ENCODE measurements at regions not wholly inside any gene's neighbourhood (a gene's known extent, or its start where the extent isn't known, plus 50 kb on each side); places are given as distances from the start of the nearest gene placed in this dataset.

DNA sequence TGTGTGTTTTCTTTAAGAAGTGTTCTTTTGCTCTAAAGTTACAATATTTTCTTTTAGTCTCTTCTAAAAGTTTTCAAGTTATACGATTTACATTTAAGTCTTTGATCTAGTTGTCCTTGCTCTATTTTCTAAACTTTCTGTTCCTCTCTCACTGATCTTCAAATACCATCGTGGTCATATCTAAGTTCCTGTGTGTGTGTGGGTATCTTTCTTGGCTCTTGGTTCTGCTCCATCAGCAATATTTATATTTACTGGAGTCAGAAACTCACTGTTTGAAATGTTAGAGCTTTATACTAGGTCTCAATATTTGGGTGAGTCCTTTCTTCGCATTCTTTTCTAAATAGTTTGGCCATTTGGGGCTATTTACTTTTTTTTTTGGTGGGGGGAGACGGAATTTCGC, 77.3 kb downstream of the COPS8 start:
- TF ChIP-seq, protein P1, sequence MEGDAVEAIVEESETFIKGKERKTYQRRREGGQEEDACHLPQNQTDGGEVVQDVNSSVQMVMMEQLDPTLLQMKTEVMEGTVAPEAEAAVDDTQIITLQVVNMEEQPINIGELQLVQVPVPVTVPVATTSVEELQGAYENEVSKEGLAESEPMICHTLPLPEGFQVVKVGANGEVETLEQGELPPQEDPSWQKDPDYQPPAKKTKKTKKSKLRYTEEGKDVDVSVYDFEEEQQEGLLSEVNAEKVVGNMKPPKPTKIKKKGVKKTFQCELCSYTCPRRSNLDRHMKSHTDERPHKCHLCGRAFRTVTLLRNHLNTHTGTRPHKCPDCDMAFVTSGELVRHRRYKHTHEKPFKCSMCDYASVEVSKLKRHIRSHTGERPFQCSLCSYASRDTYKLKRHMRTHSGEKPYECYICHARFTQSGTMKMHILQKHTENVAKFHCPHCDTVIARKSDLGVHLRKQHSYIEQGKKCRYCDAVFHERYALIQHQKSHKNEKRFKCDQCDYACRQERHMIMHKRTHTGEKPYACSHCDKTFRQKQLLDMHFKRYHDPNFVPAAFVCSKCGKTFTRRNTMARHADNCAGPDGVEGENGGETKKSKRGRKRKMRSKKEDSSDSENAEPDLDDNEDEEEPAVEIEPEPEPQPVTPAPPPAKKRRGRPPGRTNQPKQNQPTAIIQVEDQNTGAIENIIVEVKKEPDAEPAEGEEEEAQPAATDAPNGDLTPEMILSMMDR (IDR thresholded peaks at IDR 0.05) = no peak
- TF ChIP-seq POLR2A (IDR thresholded peaks at IDR 0.05) (no peak), EP300 (IDR thresholded peaks at IDR 0.05) (no peak)
